Activated T-cell treated with anti-CD3 and anti-CD28 coated beads, Interleukin-2, amount 50 U/mL, for 4 hours (primary cell): ENCODE measurements at regions not wholly inside any gene's neighbourhood (a gene's known extent, or its start where the extent isn't known, plus 50 kb on each side); places are given as distances from the start of the nearest gene placed in this dataset.

Experiments used
- ATAC-seq, 2 donors: fragments of 200-7000 bp; cut with Tn5 transposase; one replicate each; pipeline ENCODE4 v1.10.0; 2021
- DNase-seq: peaks from one replicate; pipeline ENCODE4 v3.0.0-alpha.2; 2020
- H3K27me3 Mint-ChIP-seq: one replicate; pipeline ENCODE4 v1.8.0; 2021; ENCODE audit warnings: low read depth, mixed read lengths
- H3K36me3 Mint-ChIP-seq: one replicate; pipeline ENCODE4 v1.8.0; 2022; ENCODE audit warnings: mixed read lengths; ENCODE audit not compliant: insufficient read depth
- H3K4me1 Mint-ChIP-seq: one replicate; pipeline ENCODE4 v1.8.0; 2021; ENCODE audit warnings: low read depth, mixed read lengths
- H3K4me3 Mint-ChIP-seq: one replicate; pipeline ENCODE4 v1.8.0; 2021; ENCODE audit warnings: mild to moderate bottlenecking, moderate library complexity, mixed read lengths
- H3K9me3 Mint-ChIP-seq: one replicate; pipeline ENCODE4 v1.8.0; 2021; ENCODE audit warnings: mixed read lengths

DNA sequence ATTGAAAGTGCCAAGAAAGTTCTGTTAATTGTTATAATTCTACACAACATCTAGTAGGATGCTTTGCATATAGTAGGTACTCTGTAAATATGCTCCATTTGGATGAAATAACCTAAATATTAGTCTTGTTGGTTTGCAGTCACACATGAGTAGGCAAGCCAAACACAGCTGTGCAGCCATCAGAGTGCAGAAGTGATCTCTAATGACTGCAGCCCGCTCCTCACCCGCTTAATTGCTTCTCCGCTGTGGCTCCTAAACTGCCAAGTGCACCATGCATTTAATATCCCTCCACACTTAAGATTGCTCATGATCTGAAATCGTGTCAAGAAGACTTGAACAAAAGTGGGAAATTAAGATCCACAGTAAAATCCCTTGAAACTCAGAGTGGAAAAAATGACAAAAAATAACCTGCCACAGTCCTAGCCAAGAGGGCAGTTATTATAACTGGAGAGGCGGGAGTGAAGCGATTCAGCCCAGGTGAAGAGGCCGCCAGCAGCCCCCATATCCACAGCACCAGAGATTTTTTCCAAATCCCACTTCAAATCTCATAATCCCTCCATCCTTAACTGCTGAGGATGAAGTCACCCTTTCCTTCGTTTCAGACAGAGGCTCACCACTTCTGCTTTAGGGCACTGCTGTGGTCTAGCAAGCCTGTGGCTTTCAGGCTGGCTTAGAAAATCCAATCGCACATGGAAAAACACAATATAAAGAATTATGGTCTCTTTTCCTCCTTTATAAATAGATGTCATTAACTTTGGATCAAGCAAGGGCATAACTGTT, 69.5 kb downstream of the TMEM30B start:
- Mint-ChIP-seq H3K4me1 (no peaks in the 10 kb centered on the region), H3K4me3 (no peak overlapping the region), H3K9me3 (no peaks in the 10 kb centered on the region), H3K27me3 (peaks cover 8% of the 10 kb centered on the region), H3K36me3 (no peaks in the 10 kb centered on the region)
- ATAC-seq (no peak), DNase-seq (no peak)

DNA sequence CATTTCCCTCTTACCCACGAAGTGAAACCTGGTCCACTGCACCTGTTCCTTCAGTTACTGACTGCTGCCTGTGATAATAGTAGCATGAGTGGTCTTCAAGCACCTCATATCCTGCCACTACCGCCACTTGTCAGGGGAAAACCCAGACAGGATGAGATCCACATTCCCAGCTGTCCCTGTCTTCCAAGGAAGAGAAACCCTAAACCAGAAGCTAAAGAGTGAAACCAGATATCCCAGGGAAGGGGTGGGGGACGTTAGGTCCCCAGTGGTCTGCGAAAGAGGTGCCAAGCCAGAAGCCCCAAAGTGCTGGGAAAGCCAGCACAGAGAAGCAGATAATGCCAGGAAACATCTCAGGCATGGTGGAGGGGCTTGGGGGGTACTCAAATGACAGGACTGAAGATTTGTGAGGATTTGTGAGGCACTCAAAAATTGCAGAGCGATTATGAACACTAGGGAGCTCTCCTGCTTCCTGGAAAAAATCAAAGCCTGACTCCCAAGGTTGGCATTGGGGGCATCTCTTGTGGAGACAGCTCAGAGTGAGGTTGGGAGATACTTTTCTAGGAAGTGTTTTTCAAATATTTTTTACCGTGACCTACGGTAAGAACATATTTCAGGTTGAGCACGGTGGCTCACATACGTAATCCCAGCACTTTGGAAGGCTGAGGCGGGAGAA, 77.9 kb downstream of the TMEM30B start:
- DNase-seq: no peak
- no peaks in the 10 kb centered on the region for H3K36me3 Mint-ChIP-seq
- H3K4me3 Mint-ChIP-seq: no peak overlapping the region
- H3K27me3 Mint-ChIP-seq: peaks cover 14% of the 10 kb centered on the region
- no peaks in the 10 kb centered on the region for H3K4me1 Mint-ChIP-seq
- H3K9me3 Mint-ChIP-seq: no peaks in the 10 kb centered on the region
- no peak for ATAC-seq

DNA sequence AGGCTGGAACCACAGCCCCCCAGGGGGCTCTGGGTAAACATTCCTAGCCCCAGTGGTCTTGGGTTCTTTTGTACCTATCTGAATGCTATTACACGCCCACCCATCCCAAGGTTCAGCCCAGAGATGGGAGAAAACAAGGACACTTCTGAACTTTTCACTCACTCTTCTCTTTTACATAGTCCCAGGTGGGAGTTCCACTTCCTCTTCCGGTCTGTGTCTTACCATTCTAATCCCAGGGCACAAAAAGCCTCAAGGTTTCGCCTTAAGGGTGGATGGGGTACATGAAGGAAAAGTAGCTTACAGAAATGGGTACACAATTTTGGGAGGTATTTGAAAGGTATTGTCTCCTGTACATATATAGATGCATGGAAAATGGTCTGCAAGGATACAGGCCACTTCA, 79.0 kb downstream of the TMEM30B start:
- no peak for DNase-seq
- ATAC-seq: no peak
- H3K36me3 Mint-ChIP-seq: no peaks in the 10 kb centered on the region
- no peak overlapping the region for H3K4me3 Mint-ChIP-seq
- H3K4me1 Mint-ChIP-seq: no peaks in the 10 kb centered on the region
- no peaks in the 10 kb centered on the region for H3K9me3 Mint-ChIP-seq
- H3K27me3 Mint-ChIP-seq: peaks cover 20% of the 10 kb centered on the region

DNA sequence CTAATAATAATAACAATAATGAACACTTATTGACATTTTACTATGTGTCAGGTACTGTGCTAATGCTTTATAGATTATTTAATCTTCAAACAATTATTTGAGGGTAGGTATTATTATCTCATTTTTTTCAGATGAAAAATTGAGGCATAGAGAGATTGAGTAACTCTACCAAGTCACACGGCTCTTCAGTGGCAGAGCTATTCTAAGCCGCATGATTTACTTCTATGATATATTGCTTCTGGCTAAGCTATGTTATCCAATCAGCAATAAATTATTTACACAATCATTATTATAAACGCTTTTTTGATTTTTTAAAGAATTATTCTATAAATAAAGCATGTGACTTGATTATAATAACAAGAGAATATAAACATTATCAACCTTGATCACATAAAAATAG, 80.0 kb downstream of the TMEM30B start:
- DNase-seq (no peak), ATAC-seq (no peak)
- peaks cover 20% of the 10 kb centered on the region for H3K27me3 Mint-ChIP-seq
- no peaks in the 10 kb centered on the region for H3K9me3 Mint-ChIP-seq
- no peaks in the 10 kb centered on the region for H3K4me1 Mint-ChIP-seq
- H3K4me3 Mint-ChIP-seq: no peak overlapping the region
- H3K36me3 Mint-ChIP-seq: no peaks in the 10 kb centered on the region

DNA sequence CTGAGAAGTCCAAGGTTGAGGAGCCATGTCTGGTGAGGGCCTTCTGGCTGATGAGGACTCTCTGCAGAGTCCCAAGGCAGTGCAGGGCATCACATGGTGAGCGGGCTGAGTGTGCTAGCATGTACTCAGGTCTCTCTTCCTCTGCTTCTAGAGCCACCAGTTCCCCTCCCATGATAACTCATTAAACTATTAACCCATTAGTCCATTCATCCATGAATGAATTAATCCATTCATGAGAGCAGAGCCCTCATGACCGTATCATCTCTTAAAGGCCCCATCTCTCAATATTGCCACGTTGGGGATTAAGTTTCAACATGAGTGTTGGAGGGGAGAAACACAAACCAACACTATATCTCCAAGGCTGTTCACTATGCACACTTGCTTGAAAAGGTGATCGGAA, 83.7 kb downstream of the TMEM30B start:
- H3K9me3 Mint-ChIP-seq: no peaks in the 10 kb centered on the region
- no peaks in the 10 kb centered on the region for H3K36me3 Mint-ChIP-seq
- no peaks in the 10 kb centered on the region for H3K4me1 Mint-ChIP-seq
- DNase-seq (no peak), ATAC-seq (no peak)
- H3K27me3 Mint-ChIP-seq: peaks cover 28% of the 10 kb centered on the region
- H3K4me3 Mint-ChIP-seq: no peak overlapping the region

DNA sequence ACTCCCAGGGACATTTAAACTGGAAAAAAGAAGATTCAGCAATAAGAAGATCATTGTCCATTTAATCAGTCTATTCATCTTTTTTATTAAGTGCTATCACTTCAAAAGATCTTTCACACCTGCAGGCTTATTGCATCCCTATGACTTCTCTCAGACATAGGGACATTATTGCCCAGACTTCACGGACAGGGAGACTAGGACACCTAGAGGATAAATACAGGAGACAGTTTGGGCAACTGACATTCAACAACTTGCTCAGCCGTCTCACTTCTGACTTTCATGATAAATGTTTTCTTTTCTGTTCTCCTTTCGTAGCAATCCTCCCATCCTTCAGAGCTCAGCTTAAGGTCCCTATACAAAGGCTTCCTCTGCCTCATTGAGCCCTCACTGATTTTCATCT, 84.3 kb downstream of the TMEM30B start:
- Mint-ChIP-seq H3K9me3 (no peaks in the 10 kb centered on the region), H3K4me1 (no peaks in the 10 kb centered on the region), H3K27me3 (peaks cover 28% of the 10 kb centered on the region), H3K36me3 (no peaks in the 10 kb centered on the region), H3K4me3 (no peak overlapping the region)
- ATAC-seq: no peak
- no peak for DNase-seq

DNA sequence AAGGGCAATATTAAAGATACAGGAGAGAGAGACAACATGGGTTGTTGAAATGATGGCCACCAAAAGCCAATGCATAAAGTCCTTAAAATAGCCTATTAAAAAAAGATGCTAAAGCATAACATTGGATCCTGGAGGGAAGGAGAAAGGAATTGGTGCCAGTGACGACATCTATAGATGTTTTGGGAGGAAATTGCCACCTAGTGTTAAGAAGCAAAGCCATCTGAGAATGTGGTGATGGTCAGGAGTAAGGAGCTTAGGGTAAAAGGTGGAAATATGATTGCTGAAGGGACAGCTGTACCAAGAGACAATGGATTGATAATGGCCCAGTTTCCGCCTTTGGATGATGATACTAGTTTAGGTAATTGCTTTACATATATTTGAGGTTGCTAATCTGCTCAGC, 85.1 kb downstream of the TMEM30B start:
- no peak for DNase-seq
- Mint-ChIP-seq H3K36me3 (no peaks in the 10 kb centered on the region), H3K4me3 (no peak overlapping the region), H3K27me3 (peaks cover 30% of the 10 kb centered on the region), H3K9me3 (no peaks in the 10 kb centered on the region), H3K4me1 (no peaks in the 10 kb centered on the region)
- ATAC-seq: no peak

DNA sequence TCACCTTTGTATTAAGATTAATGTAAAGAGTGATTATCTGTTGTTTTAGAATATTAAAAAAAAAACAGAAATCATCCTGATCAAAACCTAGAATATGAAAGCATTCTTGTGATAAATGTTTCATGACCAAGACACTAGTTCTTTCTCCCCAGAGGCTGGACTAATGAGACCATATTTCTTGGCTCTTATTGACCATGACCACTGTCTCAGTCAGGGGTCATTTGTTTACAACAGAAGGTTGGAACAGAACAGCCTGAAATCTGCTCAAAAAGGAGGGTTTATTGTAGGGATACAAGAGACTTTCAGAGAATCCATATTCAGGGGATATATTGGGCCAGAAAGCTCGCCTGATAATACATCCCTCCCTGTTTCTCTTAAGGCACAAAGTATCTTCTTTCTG, 87.7 kb downstream of the TMEM30B start:
- DNase-seq (no peak), ATAC-seq (no peak)
- H3K27me3 Mint-ChIP-seq: peaks cover 48% of the 10 kb centered on the region
- peaks cover 9% of the 10 kb centered on the region for H3K4me1 Mint-ChIP-seq
- H3K9me3 Mint-ChIP-seq: no peaks in the 10 kb centered on the region
- H3K36me3 Mint-ChIP-seq: no peaks in the 10 kb centered on the region
- H3K4me3 Mint-ChIP-seq: no peak overlapping the region

DNA sequence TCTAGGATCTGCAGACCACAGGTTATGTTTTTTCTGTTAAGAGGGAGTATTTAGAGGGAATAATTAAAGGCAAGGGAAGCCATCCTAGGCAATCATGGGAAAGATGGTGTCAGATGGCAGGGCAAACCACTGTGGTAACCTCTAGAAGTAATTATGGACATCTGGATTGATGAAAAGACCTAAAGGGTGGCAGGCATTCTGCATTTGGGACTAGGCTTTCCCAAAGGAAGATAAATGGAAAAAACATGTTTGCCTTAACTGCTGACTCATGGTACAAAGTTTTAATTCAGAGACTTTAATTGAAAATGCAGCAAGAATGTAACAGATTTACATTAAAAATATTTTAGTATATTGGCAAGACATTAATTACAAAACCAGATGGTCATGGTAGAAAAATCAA, 88.1 kb downstream of the TMEM30B start:
- Mint-ChIP-seq H3K36me3 (no peaks in the 10 kb centered on the region), H3K4me3 (no peak overlapping the region), H3K9me3 (no peaks in the 10 kb centered on the region), H3K4me1 (peaks cover 9% of the 10 kb centered on the region), H3K27me3 (peaks cover 45% of the 10 kb centered on the region)
- DNase-seq (no peak), ATAC-seq (no peak)

DNA sequence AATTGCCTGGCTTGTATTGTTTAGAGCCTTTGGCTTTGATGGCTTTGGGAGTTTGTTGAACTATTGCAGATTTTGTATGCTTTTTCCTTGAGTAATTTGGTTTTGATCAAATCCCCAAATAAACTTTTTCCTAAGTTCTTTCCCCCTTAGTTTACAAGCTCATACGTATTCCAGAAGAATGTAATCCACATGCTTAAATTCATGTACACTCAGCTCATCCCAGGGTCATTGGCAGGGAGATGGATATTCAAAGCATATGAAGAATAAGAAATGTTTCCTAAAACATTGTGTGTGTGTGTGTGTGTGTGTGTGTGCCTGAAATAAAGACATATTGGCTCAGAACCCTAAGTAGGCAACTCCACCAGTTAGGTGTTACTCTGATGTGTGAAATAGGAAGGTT, 89.4 kb downstream of the TMEM30B start:
- Mint-ChIP-seq H3K9me3 (no peaks in the 10 kb centered on the region), H3K4me3 (no peak overlapping the region), H3K4me1 (peaks cover 9% of the 10 kb centered on the region), H3K27me3 (peaks cover 52% of the 10 kb centered on the region), H3K36me3 (no peaks in the 10 kb centered on the region)
- no peak for DNase-seq
- ATAC-seq: no peak

DNA sequence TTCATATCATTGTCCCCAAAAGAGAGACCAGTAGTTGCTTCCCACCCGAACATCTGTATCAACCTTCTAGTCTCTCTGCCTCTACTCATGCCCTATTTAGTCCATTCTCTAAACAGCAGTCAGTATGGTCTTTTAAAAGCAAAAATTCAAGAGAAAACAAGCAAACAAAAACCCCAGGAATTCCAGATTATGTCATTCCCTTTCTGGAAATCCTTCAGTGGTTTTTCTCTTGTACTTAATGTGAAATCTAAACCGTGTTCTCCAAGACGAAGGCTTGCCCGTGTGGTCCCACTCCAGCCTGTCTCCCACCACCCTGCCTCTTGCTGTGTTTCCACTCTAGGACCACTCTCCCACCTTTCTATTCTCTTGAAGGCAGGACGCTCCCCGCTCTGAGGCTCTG, 90.8 kb downstream of the TMEM30B start:
- peaks cover 59% of the 10 kb centered on the region for H3K27me3 Mint-ChIP-seq
- H3K4me3 Mint-ChIP-seq: no peak overlapping the region
- peaks cover 9% of the 10 kb centered on the region for H3K4me1 Mint-ChIP-seq
- no peaks in the 10 kb centered on the region for H3K36me3 Mint-ChIP-seq
- DNase-seq: no peak
- no peaks in the 10 kb centered on the region for H3K9me3 Mint-ChIP-seq
- ATAC-seq: no peak

DNA sequence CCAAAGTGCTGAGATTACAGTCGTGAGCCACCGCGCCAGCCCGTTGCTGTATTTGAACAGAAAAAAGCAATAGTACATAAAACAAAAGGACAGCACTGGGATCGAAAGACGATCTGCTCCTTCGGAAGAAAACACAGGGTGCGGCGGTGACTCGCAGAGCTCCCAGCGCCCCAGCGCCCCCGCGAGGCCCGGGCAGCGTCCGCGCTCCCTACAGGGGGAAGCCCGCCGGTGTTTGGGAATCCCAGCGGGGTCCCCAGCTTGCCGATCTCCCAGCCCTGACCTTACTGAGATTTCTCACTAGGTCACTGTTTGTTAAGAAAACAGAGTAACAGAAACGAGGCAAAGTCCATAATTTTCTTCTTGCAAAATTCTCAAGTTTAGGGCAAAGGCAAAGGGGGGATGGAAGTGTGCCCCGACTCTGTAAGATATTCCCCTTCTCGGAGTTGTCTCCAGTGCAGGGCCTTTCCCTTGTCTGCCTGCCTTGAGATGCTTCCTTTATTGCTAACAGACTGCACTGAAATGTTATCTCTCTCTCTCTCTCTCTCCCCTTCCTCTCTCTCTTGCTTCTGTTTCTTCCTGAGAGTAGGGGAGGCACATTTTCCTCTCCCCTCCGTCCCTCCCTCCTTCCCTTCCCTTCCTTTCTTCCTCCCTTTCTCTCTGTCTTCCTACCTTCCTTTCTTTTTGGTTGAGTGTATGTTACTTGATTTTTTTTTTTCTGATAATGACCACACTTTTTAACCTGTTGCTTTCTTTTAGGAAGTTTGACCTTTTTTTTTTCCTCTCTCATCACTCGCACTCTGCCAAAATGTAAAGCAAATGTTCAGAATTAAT, 91.9 kb downstream of the TMEM30B start:
- Mint-ChIP-seq H3K9me3 (no peaks in the 10 kb centered on the region), H3K36me3 (no peaks in the 10 kb centered on the region), H3K27me3 (peaks cover 63% of the 10 kb centered on the region), H3K4me1 (peaks cover 9% of the 10 kb centered on the region), H3K4me3 (peak overlapping the region; percentile 45)
- ATAC-seq (peak; percentile 66 to 69), DNase-seq (no peak)

DNA sequence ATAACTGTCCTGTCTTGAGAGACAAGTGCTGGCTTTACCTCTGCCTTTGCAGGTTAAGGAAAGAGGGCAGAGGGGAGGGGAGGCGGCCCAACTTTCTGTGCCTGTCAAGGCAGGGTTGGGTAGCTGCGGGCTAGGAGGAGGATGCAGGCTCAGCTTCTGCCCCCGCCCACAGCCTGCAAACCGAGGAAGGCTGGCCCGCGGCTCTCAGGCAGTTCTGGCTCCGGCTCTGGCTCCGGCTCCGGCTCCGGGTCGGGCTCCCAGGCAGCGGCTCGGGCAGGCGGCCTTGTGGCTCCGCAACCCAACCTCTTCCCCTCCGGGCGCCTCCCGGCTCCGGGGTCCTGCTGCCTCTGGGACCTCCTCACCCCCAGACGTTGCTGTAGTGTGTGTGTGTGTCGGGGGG, 92.9 kb downstream of the TMEM30B start:
- no peak for ATAC-seq
- H3K4me1 Mint-ChIP-seq: peaks cover 9% of the 10 kb centered on the region
- H3K4me3 Mint-ChIP-seq: no peak overlapping the region
- no peaks in the 10 kb centered on the region for H3K36me3 Mint-ChIP-seq
- no peak for DNase-seq
- peaks cover 63% of the 10 kb centered on the region for H3K27me3 Mint-ChIP-seq
- H3K9me3 Mint-ChIP-seq: no peaks in the 10 kb centered on the region

DNA sequence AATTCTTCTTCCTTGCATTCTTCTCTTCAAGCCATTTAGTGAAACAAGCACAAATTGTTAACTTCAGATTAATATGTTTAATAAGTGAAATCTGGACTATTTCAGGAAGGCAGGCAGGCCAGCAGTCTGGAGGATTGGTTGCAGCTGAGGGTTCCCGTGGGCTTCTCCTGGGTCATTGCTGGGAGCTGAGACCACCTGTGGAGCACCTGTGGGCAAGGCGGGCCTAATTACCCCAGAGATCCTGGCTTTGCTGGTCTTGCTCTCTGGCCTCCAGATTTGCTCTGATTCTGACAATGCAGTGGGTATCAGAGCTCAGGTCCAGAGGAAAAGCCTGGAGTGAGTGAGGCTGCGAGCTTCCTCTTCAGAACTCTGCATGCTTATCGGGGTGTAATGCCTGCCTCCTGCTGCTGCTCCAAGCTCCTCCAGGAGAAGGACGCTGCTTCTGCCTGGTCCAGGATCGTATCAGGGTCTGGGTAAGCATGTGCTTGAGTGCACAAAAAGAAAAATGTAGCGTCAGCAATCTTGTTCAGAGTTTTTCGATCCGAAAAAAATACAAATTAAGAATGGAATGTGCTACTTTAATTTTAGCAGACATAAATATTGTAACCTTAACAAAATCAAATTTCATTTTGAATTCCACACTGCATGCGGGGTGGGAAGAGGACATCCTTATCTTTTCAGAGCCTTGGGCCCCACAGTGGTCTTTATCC, 93.8 kb downstream of the TMEM30B start:
- Mint-ChIP-seq H3K4me3 (no peak overlapping the region), H3K36me3 (no peaks in the 10 kb centered on the region), H3K9me3 (no peaks in the 10 kb centered on the region), H3K27me3 (peaks cover 60% of the 10 kb centered on the region), H3K4me1 (peaks cover 11% of the 10 kb centered on the region)
- DNase-seq (no peak), ATAC-seq (no peak)
